Tibial artery (tissue), 4 donors: ENCODE measurements at regions not wholly inside any gene's neighbourhood (a gene's known extent, or its start where the extent isn't known, plus 50 kb on each side); places are given as distances from the start of the nearest gene placed in this dataset.

Experiments
- DNase-seq, 2 donors: peaks; one replicate each; pipeline ENCODE4 v3.0.0-alpha.2; 2019
- H3K27ac ChIP-seq, 2 donors: fragments of 200-600 bp; sonication (generic) in 1 of 2; 1 replicate in 1 of 2; 2 replicates in 1 of 2; pipeline ENCODE4 v1.5.1; 2018 to 2019; ENCODE audit warnings: mild to moderate bottlenecking in 1 of 2
- H3K27me3 ChIP-seq, 2 donors: fragments of 200-600 bp; sonication (generic) in 1 of 2; one replicate each; pipeline versions ENCODE4 v1.5.1 to v1.6.0; 2016 to 2019
- H3K36me3 ChIP-seq, 3 donors: fragments of 200-600 bp; sonication (generic) in 2 of 3; one replicate each; pipeline ENCODE4 v1.5.1; 2016 to 2019; ENCODE audit warnings: mild to moderate bottlenecking in 2 of 3
- H3K4me1 ChIP-seq, 4 donors: fragments of 200-600 bp; sonication (generic) in 2 of 4; 1 replicate in 3 of 4; 2 replicates in 1 of 4; pipeline ENCODE4 v1.5.1; 2016 to 2019
- H3K4me3 ChIP-seq, 2 donors: fragments of 200-600 bp; sonication (generic) in 1 of 2; 1 replicate in 1 of 2; 2 replicates in 1 of 2; pipeline ENCODE4 v1.5.1; 2018 to 2019; ENCODE audit warnings: mild to moderate bottlenecking in 2 of 2
- H3K9me3 ChIP-seq, 3 donors: fragments of 200-600 bp; sonication (generic) in 1 of 3; one replicate each; pipeline ENCODE4 v1.5.1; 2016 to 2019
- CTCF ChIP-seq, 2 experiments: fragments of 200-600 bp in 1 of 2; fragments of 450-650 bp in 1 of 2; IDR thresholded peaks; one replicate each; pipeline ENCODE4 v1.5.1; 2017 to 2019; ENCODE audit warnings: antibody characterized with exemption in 2 of 2, mild to moderate bottlenecking in 1 of 2, moderate library complexity in 1 of 2
- intact Hi-C: fragments of 100-400 bp; cut with DNase I; formaldehyde crosslinking; loops from one replicate; pipeline ENCODE4 v1.15.0; 2023; ENCODE audit warnings: low total_unique reads

GRCh38 chr6:3585320-3585935 lies 128.6 kb upstream of the SLC22A23 start:
- H3K4me3 ChIP-seq, result no peak overlapping the region
- TF ChIP-seq CTCF (IDR thresholded peaks at IDR 0.05), result no peak
- no peak for DNase-seq
- no peak overlapping the region for H3K27ac ChIP-seq
- no peaks in the 10 kb centered on the region for H3K4me1 ChIP-seq
- no peaks in the 10 kb centered on the region for H3K27me3 ChIP-seq
- intact Hi-C loops, result no loop called here
- no peaks in the 10 kb centered on the region for H3K36me3 ChIP-seq
- H3K9me3 ChIP-seq, result peaks cover 0 to 12% (median 0%) of the 10 kb centered on the region in 3 donors

GRCh38 chr6:3584606-3585005 lies 127.8 kb upstream of the SLC22A23 start:
- intact Hi-C loops, result no loop called here
- H3K9me3 ChIP-seq, result peaks cover 0 to 12% (median 0%) of the 10 kb centered on the region in 3 donors
- H3K4me3 ChIP-seq, result no peak overlapping the region
- H3K27me3 ChIP-seq, result no peaks in the 10 kb centered on the region
- H3K36me3 ChIP-seq, result no peaks in the 10 kb centered on the region
- H3K27ac ChIP-seq, result no peak overlapping the region
- TF ChIP-seq CTCF (IDR thresholded peaks at IDR 0.05), result no peak
- no peak for DNase-seq
- no peaks in the 10 kb centered on the region for H3K4me1 ChIP-seq

- no peaks in the 10 kb centered on the region for H3K9me3 ChIP-seq
- DNase-seq, result no peak
- intact Hi-C loops, result no loop called here
- no peak for TF ChIP-seq CTCF (IDR thresholded peaks at IDR 0.05)
- no peaks in the 10 kb centered on the region for H3K27me3 ChIP-seq
- H3K36me3 ChIP-seq, result no peaks in the 10 kb centered on the region
- H3K4me3 ChIP-seq, result no peak overlapping the region
- H3K27ac ChIP-seq, result no peak overlapping the region
- no peaks in the 10 kb centered on the region for H3K4me1 ChIP-seq
Observed at GRCh38 chr6:3581469-3581868, 124.6 kb upstream of the SLC22A23 start.

- no peaks in the 10 kb centered on the region for H3K4me1 ChIP-seq
- H3K27ac ChIP-seq, result no peak overlapping the region
- TF ChIP-seq CTCF (IDR thresholded peaks at IDR 0.05), result no peak
- DNase-seq, result no peak
- intact Hi-C loops, result no loop called here
- no peaks in the 10 kb centered on the region for H3K36me3 ChIP-seq
- H3K4me3 ChIP-seq, result no peak overlapping the region
- H3K9me3 ChIP-seq, result no peaks in the 10 kb centered on the region
- no peaks in the 10 kb centered on the region for H3K27me3 ChIP-seq
Observed at GRCh38 chr6:3579652-3580175, 122.9 kb upstream of the SLC22A23 start.

- no peak overlapping the region for H3K27ac ChIP-seq
- H3K36me3 ChIP-seq, result no peaks in the 10 kb centered on the region
- DNase-seq, result no peak
- H3K9me3 ChIP-seq, result no peaks in the 10 kb centered on the region
- TF ChIP-seq CTCF (IDR thresholded peaks at IDR 0.05), result no peak
- intact Hi-C loops, result no loop called here
- no peaks in the 10 kb centered on the region for H3K4me1 ChIP-seq
- no peak overlapping the region for H3K4me3 ChIP-seq
- no peaks in the 10 kb centered on the region for H3K27me3 ChIP-seq
Observed at GRCh38 chr6:3578981-3579380, 122.1 kb upstream of the SLC22A23 start.
